GM21529 (cell line): ENCODE measurements at regions not wholly inside any gene's neighbourhood (a gene's known extent, or its start where the extent isn't known, plus 50 kb on each side); places are given as distances from the start of the nearest gene placed in this dataset.

Source experiments
- ATAC-seq: cut with Tn5 transposase; IDR thresholded peaks from one replicate; pipeline ENCODE4 v1.9.1; 2021; ENCODE audit not compliant: unreplicated experiment

DNA sequence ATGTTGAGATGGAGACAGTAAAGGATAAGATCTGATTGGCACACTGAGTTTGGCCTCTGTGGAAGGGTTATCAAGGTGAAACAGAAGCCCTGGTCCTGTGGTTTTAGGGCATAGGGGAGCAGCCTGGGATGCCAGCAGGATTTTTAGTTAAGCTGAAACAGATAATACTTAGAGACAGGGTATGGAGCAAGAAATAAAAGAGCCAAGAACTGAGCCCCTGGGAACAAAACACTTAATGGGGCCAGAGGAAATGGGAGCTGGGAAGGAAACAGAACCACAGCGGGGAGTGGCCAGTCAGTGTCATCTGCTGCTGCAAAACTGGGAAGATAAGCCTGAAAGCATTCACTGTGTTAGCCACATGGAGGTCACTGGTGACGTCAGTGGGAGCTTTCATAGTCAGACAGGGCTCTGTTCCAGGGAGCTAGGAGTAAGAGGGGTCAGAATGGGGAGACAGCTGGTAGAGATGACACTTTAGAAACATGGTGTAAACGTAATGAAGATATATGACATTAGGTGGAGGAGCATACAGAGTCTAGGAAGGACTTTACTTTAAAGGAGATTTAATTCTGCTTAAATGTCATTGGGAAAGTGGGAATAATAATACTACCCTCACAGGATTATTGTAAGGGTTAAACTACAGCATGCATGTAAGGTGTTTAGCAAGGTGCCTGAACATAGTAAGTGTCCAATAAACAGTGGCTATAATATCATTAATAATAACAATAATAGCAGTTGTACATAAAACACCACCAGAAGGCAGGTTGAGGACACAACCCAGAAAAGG, 172.7 kb upstream of the CTNNB1 start:
- ATAC-seq, result no peak

DNA sequence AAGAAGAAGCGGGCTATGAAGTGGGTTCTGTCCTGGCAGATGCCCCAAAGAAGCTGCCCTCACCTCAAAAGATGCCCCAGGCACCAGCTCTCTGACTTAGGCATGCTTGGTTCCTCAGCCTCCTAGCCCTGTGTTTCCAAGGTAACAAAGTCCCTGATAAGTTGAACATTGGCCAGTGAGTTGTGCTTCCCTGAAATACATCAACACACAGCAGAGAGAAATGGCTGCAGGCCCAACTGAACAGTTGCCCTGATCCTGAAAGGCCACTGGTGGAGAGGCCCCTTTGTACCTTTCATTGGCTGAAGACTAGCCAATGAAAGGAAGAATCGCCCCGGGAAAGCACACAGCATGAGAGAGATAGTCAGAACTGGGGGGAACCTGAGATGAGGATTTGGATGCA, 169.9 kb upstream of the CTNNB1 start:
- no peak for ATAC-seq

DNA sequence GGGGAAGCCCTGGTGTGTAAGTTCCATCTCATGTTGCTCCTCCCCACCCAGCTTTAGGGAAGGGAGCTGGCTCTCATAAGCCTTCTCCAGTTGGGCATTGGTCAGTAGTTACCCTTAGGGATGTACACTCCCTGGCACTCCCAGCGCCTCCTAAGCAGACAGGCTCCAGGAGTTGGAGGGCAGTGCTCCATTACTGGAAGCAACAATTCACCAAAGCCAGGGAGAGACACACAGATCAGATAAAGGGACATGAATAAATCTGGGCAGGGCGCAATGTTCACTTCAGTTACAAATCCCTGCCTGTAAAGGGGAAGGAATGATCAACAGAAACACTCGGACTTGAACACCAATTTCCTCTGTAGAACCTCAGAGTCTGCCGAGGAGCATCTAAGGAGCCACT, 169.1 kb upstream of the CTNNB1 start:
- no peak for ATAC-seq

DNA sequence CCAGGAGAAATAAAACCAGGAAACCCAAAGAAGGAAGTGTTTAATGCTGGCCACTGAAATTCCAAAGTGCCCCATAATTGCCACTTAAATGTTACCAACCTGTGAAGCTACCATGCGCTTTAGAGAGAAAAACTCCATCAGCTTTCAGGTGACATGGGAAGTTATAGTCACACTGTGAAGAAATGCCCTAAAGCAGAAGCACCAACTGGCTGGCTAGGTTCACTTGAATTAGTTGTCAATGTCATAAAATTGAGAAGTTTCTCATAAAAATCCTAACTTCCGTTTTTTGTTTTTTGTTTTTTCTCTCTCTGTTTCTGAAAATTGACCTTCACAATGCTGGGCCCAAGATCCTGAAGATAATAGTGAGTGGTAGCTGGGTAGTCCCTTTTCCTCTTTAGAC, 167.9 kb upstream of the CTNNB1 start:
- no peak for ATAC-seq

DNA sequence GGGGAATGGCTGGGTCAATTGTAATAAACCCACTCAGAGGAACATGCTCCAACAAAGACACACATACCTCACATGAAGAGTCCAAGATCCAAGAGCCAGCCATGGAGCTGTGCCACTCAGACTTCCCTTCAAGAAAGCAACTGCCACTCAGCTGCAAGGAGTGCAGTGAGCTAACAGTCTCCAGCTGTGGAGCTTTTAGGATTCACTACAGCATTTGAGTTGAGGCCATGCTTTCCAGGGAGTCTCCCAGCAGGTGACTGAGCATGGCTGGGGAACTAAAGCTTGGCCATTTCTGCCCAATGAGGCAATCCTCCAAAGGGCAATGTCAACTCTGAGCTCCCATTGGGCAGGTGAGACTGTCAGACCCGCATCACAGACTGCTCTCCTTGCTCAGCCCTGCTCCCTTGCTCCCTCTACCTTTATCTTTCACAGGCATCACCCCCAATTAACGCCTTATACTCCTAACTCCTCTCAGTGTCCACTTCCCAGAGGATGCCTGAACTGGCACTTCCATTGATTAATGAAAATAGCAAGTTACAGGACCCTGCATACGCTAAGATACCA, 165.3 kb upstream of the CTNNB1 start:
- no peak for ATAC-seq

DNA sequence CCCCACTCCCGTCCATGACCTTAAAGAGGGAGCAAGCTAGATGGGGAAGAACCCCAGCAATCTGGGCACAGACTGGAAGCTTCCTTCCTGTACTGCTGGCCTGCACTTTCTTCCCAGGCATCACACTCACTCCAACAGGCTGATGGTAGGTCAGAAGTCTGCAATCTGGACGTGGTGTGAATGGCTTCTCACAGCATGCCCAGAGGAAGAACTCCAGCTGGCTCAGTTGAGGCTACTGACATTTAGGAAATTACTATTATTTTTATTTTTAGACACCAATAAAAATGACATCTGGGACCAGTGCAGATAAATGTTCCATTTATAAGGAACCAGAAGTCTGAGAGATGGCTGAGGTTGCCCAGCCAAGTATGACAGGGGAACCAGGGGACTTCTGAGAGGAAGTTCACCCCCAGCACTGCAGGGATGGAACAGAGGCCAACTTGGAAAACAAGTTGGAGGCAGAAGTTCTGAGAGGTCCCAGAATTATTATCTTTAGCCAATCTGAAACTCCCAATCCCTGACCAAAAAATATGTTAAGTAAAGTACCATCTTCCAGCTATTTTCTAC, 163.8 kb upstream of the CTNNB1 start:
- no peak for ATAC-seq

DNA sequence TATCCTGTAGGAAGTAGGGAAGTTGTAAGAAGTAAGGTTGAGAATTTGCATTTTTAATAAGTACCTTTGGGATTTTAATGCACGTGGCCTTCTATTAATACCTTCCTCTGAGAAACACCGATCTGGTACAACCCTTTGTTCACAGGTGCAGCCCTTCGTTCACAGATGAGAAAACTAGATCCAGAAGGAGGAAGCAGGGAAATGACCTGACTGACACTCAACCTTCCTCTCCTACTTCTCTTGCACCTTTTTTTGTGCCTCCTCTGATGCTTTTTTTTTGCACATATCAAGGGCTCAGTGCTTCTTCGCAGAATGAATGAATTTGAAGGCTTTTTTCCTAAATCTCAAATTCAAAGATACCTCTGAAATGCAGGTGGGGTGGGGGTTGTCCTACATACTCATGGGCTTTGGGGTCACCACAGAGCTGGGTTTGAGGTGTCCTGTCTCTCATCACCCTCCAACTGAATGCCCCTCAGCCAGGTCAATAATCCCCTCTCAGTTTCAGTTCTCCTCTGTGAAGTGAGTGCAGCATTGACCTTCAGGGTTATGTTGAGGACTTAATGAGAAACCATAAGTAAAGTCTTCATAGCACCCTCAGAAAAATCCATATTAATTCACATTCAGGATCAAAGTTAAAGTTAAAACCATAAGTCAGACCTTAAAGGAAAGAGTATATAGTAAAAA, 161.5 kb upstream of the CTNNB1 start:
- ATAC-seq, result no peak

DNA sequence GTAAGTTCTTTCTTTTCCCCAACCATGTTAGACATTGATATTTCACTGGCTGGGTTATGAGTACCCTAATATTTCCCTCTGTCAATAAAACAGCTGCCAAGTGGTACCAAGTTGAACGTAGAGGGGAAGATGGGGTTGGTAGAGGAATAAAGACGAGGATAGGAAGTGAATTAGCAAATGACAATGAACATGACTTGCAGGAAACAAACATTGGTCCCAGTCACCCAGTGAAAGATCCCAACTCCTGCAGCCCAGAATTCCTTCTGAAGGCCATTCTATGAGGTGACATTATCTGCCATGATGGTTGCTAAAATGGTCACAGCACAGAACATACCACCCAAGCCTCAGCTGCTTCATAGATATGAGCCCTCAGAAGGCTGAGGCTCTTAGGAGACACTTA, 159.0 kb upstream of the CTNNB1 start:
- no peak for ATAC-seq

DNA sequence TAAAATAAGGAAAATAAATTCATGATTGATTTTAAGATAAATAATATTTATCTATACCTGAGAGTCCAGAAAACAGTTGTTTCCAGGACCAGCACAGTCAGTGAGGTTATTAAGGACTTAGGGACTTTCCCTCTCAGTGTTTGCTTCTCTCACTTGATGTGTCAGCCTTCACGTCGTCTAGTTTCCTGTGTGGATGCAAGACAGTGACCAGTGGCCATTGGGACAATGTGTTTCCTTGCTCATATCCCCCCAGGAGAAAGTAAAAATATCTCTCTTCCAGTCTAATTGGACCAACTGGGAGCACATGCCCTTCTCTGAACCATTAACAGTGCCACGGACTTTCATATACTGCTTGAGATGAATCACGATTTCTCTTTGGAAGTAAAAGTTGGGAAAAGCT, 157.8 kb upstream of the CTNNB1 start:
- no peak for ATAC-seq

DNA sequence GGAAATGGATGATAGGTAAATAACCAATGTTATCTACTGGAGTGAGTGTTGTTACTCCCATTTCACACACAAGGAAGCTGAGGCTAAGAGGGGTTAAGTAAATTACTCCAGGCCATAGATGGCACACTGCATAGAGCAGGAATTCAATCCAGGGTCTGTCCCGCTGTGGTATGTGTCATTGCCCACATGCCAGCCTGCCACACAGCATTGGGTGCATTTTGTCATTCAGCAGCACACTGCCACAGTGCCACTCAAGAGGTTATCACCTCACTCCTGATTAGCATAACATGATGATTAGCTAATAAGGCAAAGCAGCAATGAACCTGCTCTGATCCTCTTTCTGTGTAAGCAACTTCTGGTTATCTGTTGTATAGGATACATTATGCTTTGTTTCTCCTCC, 157.4 kb upstream of the CTNNB1 start:
- no peak for ATAC-seq

DNA sequence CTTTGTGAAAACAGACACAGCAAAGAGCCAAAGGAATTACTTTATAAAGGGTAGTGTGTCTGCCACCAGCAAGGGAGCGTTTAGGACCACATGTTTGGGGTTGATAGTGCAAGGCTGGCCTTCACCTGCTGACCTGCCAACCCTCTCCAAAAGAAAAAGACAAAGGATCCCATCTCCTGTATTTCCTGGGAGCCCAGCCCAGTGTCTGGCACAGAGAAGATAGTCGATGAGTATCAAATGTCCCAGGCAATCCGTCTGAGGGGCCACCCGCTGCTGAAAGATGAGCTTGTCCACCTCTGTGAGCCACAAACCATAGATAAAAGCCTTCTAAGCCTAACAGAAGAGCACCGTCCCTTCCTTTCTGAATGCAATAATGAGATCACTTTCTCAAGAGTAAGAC, 154.8 kb upstream of the CTNNB1 start:
- ATAC-seq, result no peak

DNA sequence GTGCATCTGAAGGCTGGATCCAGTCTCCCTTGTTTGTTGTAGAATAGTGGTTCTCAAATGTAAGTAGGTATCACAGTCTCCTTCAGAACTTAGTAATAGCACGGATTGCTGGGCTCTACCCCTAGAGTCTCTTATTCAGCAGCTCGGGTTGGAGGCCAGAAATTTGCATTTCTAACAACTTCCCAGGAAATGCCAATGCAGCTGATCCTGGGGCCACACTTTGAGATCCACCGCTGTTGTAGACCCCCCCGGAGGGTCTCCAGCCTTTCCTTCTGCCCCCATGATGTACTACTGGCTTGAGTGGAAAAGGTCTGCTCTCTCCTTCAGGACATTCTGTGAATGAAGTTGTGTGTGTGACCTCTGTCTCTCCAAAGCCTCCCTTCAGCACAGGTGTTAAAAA, 153.8 kb upstream of the CTNNB1 start:
- no peak for ATAC-seq

DNA sequence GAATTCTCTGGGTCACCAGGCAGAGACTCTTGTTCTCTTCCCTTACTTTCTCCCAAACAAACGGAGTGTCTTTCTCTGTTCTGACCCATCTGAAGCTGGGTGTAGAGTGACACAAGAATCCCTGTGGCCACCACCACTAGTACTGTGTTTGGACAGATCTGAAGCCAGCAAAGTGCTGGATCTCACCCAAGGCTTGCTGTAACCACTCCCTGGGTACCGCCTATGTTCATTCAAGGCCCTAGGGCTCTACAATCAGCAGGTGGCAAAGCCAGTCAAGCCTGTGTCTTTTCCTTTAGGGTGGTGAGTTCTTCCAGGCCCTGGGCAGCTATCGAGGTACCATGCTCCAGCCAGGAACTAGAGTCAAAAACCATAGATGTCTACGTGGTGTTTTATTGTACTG, 149.2 kb upstream of the CTNNB1 start:
- ATAC-seq, result no peak

DNA sequence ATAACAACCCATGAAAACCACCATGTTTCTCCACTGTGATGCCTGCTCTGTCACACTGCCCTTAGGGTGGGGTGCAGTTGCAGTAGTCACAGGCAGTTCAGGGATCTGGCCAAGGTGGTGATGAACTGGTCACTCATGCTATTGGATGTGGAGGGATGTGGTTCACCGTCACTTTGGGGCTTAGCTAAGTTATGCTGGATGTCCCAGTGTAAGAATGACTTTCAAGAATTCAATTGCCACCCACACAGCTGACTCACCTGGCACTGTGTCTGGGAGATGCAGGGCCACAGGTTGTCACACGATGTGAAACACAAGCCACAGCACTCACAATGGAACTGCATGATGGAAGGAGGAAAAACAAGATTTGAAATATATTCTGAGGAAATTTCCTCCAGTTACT, 146.1 kb upstream of the CTNNB1 start:
- ATAC-seq, result no peak

DNA sequence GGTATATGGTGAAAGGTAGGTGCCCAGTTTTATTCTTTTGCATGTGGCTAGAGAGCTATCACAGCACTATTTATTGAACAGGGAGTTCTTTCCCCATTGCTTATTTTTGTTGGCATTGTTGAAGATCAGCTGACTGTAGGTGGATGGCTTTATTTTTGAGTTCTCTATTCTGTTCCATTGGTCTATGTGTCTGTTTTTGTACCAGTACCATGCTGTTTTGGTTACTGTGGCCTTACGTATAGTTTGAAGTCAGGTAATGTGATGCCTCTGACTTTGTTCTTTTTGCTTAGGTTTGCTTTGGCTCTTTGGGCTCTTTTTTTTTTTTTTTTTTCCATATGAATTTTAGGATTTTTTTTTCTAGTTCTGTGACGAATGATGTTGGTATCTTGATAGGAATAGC, 139.2 kb upstream of the CTNNB1 start:
- no peak for ATAC-seq

DNA sequence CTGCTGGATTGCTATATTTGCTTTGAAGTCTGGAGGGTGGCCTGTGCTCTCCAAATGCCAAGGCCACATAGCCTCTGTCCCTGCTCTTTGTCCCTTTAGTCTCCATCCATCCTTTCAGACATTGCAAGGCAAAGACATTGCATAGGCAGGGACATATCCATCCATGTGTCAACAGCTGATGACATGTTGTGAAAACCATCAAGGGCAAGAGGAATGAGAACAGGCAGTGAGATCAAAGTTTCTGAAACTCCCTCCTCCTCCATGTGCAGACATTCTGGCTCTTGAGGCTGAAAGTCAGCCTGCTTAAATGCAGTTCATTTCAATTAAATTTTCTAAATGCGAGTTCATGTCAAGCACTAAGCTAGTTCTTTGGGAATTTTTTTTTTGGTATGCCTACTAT, 135.2 kb upstream of the CTNNB1 start:
- no peak for ATAC-seq

DNA sequence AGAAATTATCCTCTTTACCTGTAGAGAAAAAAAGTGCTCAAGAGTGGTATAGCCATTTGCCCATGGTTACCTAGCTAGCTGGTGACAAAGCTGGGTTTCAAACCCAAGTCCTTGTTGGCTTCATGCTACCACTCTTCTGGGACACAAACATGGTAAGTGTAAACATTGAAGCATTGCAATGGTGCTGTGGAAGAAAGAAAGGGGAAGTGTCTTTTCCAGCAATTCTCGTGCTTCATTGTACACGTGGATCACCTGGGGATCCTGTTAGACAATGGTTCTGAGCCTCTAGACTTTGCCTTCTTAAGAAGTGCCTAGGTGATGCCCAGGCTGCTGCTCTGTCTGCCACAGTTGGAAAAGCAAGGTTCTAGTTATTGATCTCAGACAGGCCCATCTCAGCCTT, 134.8 kb upstream of the CTNNB1 start:
- no peak for ATAC-seq

DNA sequence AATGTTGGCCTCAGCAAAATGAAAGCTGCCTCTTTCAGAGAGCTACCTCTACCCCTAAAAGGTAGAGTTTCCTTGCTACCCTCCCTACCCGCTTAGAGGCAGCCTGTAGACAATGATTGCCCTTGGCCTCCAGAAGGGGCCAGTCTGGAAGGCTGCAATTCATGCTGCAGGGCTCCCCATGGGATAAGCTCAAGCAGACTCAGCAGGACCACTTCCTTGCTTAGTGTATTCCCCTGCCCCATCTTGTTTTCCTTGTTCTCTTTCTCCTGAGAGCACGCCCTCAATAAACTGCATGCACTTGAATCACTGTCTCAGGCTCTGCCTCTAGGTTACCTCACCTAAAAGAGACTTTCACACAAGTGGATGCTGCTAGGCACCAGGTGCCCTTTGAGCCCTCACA, 134.0 kb upstream of the CTNNB1 start:
- no peak for ATAC-seq

DNA sequence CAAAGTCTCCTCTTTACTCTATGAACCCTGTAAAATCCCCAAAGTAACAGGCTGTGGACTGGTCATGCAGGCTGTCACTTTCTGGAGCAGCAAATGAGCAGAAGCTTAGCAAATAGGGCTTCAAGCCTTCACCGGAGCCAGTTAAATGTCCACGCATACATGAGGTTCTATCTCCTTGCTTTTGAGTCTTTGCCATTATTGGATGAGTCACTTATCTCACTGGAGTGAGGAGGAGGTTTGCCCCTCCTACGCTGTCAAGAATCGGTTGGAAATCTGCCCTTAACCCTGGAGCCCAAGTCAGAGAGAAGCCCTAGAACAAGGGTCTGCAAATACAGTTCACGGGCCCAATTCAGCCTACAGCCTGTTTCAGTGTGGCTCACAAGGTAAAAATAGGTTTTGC, 126.1 kb upstream of the CTNNB1 start:
- ATAC-seq, result no peak

DNA sequence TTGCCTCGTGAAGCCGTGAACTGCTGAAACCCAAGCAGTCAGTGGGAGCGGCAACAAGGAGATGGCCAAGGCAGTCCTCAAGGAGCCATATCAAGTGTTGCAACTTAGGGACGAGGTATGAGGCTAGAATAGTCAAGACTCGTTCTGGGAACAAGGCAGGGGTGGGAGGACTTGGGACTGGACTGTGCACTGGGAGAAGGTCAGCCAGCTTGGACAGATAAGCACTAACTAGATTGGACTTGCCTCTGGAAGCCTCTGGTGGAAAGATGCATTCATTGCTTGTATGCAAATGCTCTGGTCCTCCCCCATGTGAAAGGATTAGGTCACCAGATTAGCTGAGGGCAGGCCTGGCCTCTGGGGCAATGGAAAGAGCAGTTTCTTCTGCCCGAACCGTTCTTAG, 123.3 kb upstream of the CTNNB1 start:
- no peak for ATAC-seq

DNA sequence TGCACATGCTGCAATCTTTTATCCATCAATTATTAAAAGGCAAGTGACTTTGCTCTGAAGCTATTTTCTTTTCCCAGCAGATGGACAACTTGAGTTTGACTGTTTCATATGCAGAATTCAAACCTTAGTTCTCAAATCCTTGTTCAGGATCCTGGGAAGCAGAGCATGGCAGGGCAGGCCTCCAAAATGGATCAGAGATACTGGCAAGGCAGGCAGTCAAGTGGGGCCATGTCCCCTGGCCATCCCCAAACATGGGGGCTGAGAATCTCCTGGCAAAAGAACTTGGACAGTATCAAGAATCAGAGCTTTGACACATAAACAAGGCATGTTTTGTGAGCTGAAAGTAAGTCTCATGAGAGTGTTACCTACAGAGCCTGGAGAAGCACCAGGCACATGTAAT, 122.9 kb upstream of the CTNNB1 start:
- ATAC-seq, result no peak

DNA sequence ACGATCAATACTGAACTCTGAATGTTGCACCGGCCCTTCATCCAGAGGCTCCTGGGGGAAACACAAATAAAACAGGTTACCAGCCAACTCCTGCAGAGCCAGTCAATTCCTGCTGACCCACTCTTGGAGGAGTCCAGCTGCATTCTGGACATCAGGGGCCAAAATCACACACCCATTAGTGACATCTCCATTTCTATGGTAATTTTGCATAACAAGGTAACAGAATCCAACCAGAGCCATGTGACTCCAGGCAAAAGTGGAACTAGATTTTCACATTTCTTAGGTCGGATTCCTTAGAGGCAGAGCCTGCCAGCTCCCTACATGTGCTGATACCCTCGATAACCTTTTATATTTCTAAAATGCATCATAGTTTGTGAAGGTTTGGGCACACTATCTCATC, 119.2 kb upstream of the CTNNB1 start:
- ATAC-seq, result no peak
